ENCODE measurements at regions not wholly inside any gene's neighbourhood (a gene's known extent, or its start where the extent isn't known, plus 50 kb on each side); places are given as distances from the start of the nearest gene placed in this dataset.

DNA sequence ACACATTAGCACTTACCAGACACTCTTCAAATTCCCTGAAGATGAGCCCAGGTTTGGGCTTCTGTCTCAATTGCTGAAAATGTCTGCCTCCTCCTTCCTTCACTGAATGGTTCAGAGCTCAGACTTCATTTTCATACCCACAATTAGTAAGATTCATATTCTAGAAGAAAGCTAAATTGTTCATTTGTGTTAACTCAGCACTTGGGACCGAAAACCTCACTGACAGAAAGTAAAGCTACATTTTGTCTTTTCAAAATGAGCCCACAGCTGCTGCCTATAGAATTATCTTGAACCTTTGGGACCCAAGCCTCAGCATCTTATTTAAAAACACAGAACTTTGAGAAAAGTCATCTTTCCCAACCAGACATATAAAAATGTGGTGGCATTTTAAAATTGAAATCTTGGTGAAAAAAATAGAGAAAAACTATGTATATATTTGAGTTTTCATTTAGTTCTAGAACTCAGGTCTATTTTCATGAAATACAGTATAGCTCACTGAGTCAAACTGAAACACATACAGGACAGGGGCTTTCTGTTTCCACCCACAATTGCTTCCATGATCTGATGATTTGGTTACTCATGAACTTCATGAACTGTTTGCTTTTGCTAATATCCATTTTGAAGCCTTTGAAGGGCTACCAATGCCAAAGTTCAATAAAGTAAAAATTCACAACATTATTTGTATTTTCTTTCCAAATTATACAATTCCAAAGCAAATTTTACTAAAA lies 119.1 kb upstream of the PFKP start:
- ATAC-seq: no peak
- TF ChIP-seq EP300 (IDR thresholded peaks at IDR 0.05) (no peak), POLR2A (IDR thresholded peaks at IDR 0.05) (no peak), POLR2AphosphoS5 (IDR thresholded peaks at IDR 0.05) (no peak)
- TF ChIP-seq, protein P1, sequence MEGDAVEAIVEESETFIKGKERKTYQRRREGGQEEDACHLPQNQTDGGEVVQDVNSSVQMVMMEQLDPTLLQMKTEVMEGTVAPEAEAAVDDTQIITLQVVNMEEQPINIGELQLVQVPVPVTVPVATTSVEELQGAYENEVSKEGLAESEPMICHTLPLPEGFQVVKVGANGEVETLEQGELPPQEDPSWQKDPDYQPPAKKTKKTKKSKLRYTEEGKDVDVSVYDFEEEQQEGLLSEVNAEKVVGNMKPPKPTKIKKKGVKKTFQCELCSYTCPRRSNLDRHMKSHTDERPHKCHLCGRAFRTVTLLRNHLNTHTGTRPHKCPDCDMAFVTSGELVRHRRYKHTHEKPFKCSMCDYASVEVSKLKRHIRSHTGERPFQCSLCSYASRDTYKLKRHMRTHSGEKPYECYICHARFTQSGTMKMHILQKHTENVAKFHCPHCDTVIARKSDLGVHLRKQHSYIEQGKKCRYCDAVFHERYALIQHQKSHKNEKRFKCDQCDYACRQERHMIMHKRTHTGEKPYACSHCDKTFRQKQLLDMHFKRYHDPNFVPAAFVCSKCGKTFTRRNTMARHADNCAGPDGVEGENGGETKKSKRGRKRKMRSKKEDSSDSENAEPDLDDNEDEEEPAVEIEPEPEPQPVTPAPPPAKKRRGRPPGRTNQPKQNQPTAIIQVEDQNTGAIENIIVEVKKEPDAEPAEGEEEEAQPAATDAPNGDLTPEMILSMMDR (IDR thresholded peaks at IDR 0.05): no peak
- H3K4me3 ChIP-seq: no peak overlapping the region
- no peaks in the 10 kb centered on the region for H3K9me3 ChIP-seq
- H3K27me3 ChIP-seq: peaks cover 51% of the 10 kb centered on the region
- H3K36me3 ChIP-seq: no peaks in the 10 kb centered on the region
- H3K27ac ChIP-seq: no peak overlapping the region
- 73 to 100% methylated on average over 1 of the region's 1 CpG for WGBS, 2 donors (ENCODE audit: low coverage in 1 of 2)
- no peaks in the 10 kb centered on the region for H3K4me1 ChIP-seq

DNA sequence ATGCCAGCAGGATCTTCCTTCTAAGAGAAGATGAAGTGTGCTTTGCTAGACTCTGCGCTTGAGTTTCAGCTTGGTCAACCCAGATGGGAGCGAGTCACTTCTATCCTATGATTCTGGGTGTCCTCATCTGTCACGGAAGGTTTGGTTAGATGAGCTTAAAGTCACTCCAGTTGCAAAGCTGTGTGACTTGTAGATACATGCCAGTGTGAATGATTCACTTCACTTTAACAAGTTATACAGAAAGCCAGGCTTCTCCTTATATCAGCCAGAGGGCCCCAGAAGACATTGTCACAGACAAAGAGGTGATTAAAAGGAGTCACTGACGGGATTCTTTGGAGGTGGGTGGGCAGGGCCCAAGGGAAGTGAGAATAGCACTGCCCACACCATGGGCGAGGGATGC lies 122.6 kb upstream of the PFKP start:
- H3K27me3 ChIP-seq: peaks cover 37% of the 10 kb centered on the region

DNA sequence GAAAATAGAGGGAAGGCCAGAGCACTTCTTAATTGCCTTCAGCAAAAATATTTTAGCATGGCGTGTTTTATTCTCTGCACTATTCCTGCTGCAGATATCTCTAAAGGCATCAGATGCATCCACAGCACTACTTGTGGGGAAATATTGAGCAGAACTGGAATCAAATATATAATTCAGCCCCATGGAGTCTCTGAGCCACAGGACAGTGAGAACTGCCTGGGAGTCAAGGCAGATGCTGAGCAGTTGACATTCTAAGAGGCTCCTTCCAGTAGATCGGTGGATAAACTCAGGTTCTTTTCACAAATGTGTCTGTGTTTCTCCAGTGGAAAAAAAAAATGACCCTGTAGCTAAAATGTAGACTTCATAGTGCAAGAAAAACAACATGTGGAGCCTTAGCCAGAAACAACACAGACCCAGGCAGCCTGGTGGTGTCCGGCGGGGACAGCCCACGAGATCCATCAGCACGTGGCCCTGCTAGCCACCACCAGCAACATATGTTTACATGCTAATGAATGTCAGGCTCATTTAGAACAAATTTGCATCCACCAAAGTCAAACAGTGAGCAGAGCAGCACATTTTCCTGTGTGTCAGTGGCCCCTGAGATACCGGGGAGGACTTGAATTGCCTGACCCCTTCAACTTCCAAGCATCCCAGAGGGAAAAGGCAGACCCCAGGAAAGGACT lies 123.3 kb upstream of the PFKP start:
- Histone ChIP-seq H3K9me3 (no peaks in the 10 kb centered on the region), H3K4me3 (no peak overlapping the region), H3K4me1 (no peaks in the 10 kb centered on the region), H3K36me3 (no peaks in the 10 kb centered on the region), H3K27me3 (peaks cover 33% of the 10 kb centered on the region), H3K27ac (no peak overlapping the region)
- no peak for ATAC-seq
- 61 to 64% methylated on average over 2 to 7 of the region's 7 CpGs for WGBS, 2 donors (ENCODE audit: low coverage in 1 of 2)
- no peak for TF ChIP-seq EP300 (IDR thresholded peaks at IDR 0.05)
- no peak for TF ChIP-seq POLR2A (IDR thresholded peaks at IDR 0.05)
- no peak for TF ChIP-seq POLR2AphosphoS5 (IDR thresholded peaks at IDR 0.05)
- TF ChIP-seq, protein P1 (IDR thresholded peaks at IDR 0.05): no peak

More for the DNA sequence above, 122.6 kb upstream of the PFKP start:
- Histone ChIP-seq H3K27ac (no peak overlapping the region), H3K4me3 (no peak overlapping the region), H3K36me3 (no peaks in the 10 kb centered on the region), H3K9me3 (no peaks in the 10 kb centered on the region), H3K4me1 (no peaks in the 10 kb centered on the region)
- no peak for TF ChIP-seq POLR2AphosphoS5 (IDR thresholded peaks at IDR 0.05)
- TF ChIP-seq, protein P1 (IDR thresholded peaks at IDR 0.05): no peak
- no peak for TF ChIP-seq POLR2A (IDR thresholded peaks at IDR 0.05)
- no peak for TF ChIP-seq EP300 (IDR thresholded peaks at IDR 0.05)
- 20 to 96% methylated on average over 1 to 3 of the region's 5 CpGs for WGBS, 2 donors (ENCODE audit: low coverage in 1 of 2)
- no peak for ATAC-seq

DNA sequence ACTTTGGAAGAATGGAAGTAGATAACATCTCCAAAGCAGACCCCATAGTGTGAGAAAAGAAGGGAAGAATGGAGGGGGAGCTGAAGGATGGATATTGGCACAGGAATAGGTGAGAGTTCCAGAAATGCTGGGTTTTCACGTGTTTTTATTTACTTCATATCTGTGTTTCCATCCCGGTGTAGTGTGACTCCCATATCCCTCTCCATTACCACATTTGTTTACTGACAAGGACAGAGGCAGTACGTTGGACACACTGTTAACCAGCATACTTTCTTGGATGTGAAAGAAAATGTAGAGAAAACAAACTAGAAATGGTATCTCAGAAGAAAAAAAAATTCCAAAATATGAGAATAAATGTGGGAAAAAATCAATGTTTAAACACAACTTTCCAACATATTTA lies 124.4 kb upstream of the PFKP start:
- Histone ChIP-seq H3K36me3 (no peaks in the 10 kb centered on the region), H3K4me3 (no peak overlapping the region), H3K27ac (no peak overlapping the region), H3K9me3 (no peaks in the 10 kb centered on the region), H3K27me3 (peaks cover 33% of the 10 kb centered on the region), H3K4me1 (no peaks in the 10 kb centered on the region)
- TF ChIP-seq POLR2AphosphoS5 (IDR thresholded peaks at IDR 0.05) (no peak), EP300 (IDR thresholded peaks at IDR 0.05) (no peak), POLR2A (IDR thresholded peaks at IDR 0.05) (no peak)
- TF ChIP-seq, protein P1 (IDR thresholded peaks at IDR 0.05): no peak
- 25 to 63% methylated on average over 3 of the region's 3 CpGs for WGBS, 2 donors (ENCODE audit: low coverage in 1 of 2)
- ATAC-seq: no peak

DNA sequence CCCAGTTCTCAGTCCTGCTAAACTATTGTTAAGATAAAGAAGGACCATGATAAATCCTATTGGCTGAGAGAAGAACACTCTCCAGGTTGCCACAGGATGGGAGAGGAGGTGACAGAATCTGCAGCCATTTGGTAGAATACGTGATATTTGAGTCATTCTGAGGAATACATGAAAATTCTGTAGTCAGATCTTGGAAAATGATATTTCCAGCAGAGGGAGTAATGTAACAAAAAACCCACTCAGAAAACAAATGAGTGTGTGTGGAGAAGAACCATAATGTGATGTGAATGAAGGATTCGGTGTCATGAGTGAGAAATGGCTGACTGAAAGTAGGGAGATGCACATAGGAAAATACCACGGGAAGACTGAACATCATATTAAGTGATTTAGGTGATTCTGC lies 128.5 kb upstream of the PFKP start:
- no peaks in the 10 kb centered on the region for H3K36me3 ChIP-seq
- H3K9me3 ChIP-seq: no peaks in the 10 kb centered on the region
- 54 to 60% methylated on average over 3 of the region's 3 CpGs for WGBS, 2 donors (ENCODE audit: low coverage in 1 of 2)
- no peak overlapping the region for H3K27ac ChIP-seq
- H3K27me3 ChIP-seq: peaks cover 29% of the 10 kb centered on the region
- no peak for TF ChIP-seq POLR2AphosphoS5 (IDR thresholded peaks at IDR 0.05)
- TF ChIP-seq, protein P1 (IDR thresholded peaks at IDR 0.05): peak in 1 of 4 experiments; percentile 19
- no peak overlapping the region for H3K4me3 ChIP-seq
- no peak for ATAC-seq
- peaks cover 0 to 6% (median 0%) of the 10 kb centered on the region in 3 donors for H3K4me1 ChIP-seq
